SH-SY5Y (cell line): ENCODE measurements at regions not wholly inside any gene's neighbourhood (a gene's known extent, or its start where the extent isn't known, plus 50 kb on each side); places are given as distances from the start of the nearest gene placed in this dataset.

Source experiments
- GATA2 ChIP-seq: IDR thresholded peaks from 2 replicates; pipeline ENCODE4 v1.6.1; 2011; ENCODE audit warnings: mild to moderate bottlenecking, low read depth, low read length
- GATA3 ChIP-seq: IDR thresholded peaks from 2 replicates; pipeline ENCODE4 v1.6.1; 2011; ENCODE audit warnings: low read depth, mild to moderate bottlenecking, low read length, moderate library complexity

DNA sequence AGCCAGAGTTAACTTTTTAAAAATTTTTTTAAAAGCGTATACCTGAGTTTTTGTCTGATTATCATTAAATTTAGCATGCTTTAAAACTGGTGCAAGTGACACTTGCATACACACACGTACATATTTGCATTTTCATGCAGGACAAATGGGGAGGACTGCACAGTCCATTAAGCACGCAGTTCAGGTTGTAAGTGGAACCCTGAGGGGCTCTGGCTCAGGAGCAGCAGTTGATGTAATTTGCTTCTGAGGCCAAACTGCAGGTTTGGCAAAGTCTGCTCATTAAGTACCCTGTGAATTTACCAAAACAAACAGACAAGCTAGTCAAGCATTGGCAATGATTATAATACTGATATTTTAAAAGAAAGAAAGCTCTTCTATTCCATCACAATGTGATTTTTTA, 215.8 kb upstream of the PFKP start:
- TF ChIP-seq GATA2 (no peak), GATA3 (no peak)
